ENCODE measurements at regions not wholly inside any gene's neighbourhood (a gene's known extent, or its start where the extent isn't known, plus 50 kb on each side); places are given as distances from the start of the nearest gene placed in this dataset.

- no peak for DNase-seq
Observed at GRCh38 chr12:93315385-93315906, 62.3 kb upstream of the NUDT4 start.

GRCh38 chr12:93315907-93316622 is 61.7 kb upstream of the NUDT4 start:
- peak; percentile 98 for DNase-seq

GRCh38 chr12:93316623-93316971 is 61.1 kb upstream of the NUDT4 start:
- peak; percentile 74 for DNase-seq

GRCh38 chr12:93317227-93317626 is 60.5 kb upstream of the NUDT4 start:
- peak; percentile 57 for DNase-seq

GRCh38 chr12:93318720-93319522 is 58.8 kb upstream of the NUDT4 start:
- peak; percentile 46 for DNase-seq

- no peak for DNase-seq
Observed at GRCh38 chr12:93319523-93320050, 58.1 kb upstream of the NUDT4 start.

GRCh38 chr12:93322784-93323183 is 54.9 kb upstream of the NUDT4 start:
- no peak for DNase-seq

- DNase-seq, result no peak
Observed at GRCh38 chr12:93323625-93324329, 53.9 kb upstream of the NUDT4 start.

- no peak for DNase-seq
Observed at GRCh38 chr12:93325855-93326254, 51.9 kb upstream of the NUDT4 start.

Measured in hematopoietic multipotent progenitor cell treated with erythropoietin and hydrocortisone succinate and interleukin-3 and kit ligand, for 8 days (in vitro differentiated cells).